ENCODE measurements at regions not wholly inside any gene's neighbourhood (a gene's known extent, or its start where the extent isn't known, plus 50 kb on each side); places are given as distances from the start of the nearest gene placed in this dataset.

DNA sequence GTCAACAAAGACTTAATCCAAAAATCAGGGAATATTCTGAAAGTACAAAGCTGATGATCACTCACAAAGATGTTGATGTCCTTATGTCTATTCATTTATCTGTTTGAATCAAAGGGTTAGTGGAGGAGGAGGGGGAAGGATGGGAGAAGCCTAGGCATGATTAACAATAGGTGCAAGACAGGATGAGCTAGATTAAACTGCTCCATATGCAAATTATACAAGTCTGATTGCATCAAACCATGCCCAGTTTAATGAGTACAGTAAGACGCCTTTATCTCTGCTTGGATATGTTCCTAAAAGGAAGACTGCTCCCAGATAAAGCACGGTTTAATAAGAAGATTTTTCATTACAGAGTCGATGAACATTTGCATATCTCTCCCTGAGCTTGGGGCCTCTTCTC, 626.4 kb upstream of the NOX3 start:
- DNase-seq (ENCODE audit: low read depth in 1 of 2, low spot score in 1 of 2): no peak
- TF ChIP-seq SPI1 (IDR thresholded peaks at IDR 0.05; ENCODE audit: borderline replicate concordance, low read depth) (no peak), GABPA (IDR thresholded peaks at IDR 0.05; ENCODE audit: low read depth) (no peak), POLR2AphosphoS5 (IDR thresholded peaks at IDR 0.05; ENCODE audit: low read depth) (no peak)
- TF ChIP-seq, protein P1, sequence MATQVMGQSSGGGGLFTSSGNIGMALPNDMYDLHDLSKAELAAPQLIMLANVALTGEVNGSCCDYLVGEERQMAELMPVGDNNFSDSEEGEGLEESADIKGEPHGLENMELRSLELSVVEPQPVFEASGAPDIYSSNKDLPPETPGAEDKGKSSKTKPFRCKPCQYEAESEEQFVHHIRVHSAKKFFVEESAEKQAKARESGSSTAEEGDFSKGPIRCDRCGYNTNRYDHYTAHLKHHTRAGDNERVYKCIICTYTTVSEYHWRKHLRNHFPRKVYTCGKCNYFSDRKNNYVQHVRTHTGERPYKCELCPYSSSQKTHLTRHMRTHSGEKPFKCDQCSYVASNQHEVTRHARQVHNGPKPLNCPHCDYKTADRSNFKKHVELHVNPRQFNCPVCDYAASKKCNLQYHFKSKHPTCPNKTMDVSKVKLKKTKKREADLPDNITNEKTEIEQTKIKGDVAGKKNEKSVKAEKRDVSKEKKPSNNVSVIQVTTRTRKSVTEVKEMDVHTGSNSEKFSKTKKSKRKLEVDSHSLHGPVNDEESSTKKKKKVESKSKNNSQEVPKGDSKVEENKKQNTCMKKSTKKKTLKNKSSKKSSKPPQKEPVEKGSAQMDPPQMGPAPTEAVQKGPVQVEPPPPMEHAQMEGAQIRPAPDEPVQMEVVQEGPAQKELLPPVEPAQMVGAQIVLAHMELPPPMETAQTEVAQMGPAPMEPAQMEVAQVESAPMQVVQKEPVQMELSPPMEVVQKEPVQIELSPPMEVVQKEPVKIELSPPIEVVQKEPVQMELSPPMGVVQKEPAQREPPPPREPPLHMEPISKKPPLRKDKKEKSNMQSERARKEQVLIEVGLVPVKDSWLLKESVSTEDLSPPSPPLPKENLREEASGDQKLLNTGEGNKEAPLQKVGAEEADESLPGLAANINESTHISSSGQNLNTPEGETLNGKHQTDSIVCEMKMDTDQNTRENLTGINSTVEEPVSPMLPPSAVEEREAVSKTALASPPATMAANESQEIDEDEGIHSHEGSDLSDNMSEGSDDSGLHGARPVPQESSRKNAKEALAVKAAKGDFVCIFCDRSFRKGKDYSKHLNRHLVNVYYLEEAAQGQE (IDR thresholded peaks at IDR 0.05; ENCODE audit: insufficient replicate concordance, low read depth): no peak
- TF ChIP-seq, protein P2, sequence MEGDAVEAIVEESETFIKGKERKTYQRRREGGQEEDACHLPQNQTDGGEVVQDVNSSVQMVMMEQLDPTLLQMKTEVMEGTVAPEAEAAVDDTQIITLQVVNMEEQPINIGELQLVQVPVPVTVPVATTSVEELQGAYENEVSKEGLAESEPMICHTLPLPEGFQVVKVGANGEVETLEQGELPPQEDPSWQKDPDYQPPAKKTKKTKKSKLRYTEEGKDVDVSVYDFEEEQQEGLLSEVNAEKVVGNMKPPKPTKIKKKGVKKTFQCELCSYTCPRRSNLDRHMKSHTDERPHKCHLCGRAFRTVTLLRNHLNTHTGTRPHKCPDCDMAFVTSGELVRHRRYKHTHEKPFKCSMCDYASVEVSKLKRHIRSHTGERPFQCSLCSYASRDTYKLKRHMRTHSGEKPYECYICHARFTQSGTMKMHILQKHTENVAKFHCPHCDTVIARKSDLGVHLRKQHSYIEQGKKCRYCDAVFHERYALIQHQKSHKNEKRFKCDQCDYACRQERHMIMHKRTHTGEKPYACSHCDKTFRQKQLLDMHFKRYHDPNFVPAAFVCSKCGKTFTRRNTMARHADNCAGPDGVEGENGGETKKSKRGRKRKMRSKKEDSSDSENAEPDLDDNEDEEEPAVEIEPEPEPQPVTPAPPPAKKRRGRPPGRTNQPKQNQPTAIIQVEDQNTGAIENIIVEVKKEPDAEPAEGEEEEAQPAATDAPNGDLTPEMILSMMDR (IDR thresholded peaks at IDR 0.05; ENCODE audit: insufficient read depth, low read length): no peak
- Histone ChIP-seq H3K27ac (replicated peaks) (no peak overlapping the region), H3K27me3 (ENCODE audit: insufficient read depth, poor library complexity, severe bottlenecking) (no peaks in the 10 kb centered on the region), H3K4me3 (replicated peaks; ENCODE audit: insufficient read depth, low read length) (no peak overlapping the region)

DNA sequence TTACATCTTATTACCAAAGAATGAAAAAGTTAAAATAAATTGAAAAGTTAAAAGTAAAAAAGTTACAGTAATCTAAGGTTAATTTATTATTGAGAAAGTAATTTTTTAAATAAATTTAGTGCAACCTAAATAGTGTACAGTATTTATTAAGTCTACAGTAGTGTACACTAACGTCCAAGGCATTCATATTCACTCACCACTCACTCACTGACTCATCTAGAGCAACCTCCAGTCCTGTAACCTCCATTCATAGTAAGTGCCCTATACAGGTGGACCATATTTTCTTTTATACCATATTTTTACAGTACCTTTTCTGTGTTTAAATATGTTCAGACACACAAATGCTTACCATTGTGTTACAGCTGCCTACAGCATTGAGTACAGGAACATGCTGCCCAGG, 624.7 kb upstream of the NOX3 start:
- no peak for DNase-seq (ENCODE audit: low read depth in 1 of 2, low spot score in 1 of 2)
- H3K27ac ChIP-seq (replicated peaks): no peak overlapping the region

DNA sequence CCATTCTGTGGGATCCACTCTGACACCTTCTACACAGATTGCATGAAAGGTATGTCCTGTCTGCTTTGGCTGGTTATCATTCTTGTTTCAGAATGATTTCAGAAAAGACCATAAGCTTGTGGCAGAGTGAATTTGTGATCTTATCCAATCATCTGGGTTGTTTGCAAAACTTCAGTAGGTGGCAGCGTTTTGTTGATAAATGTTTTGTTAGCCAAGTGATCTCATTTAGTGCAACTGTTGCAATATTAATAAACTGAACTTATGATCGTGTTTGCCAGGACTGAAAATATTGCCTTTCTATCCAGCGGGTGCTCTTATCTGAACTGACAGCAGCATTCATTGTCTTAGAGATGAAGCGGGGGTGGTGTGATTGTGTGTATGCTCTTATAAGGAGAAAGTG, 613.2 kb upstream of the NOX3 start:
- TF ChIP-seq, protein P1 (IDR thresholded peaks at IDR 0.05; ENCODE audit: insufficient replicate concordance, low read depth): no peak
- TF ChIP-seq GABPA (IDR thresholded peaks at IDR 0.05; ENCODE audit: low read depth) (no peak), POLR2AphosphoS5 (IDR thresholded peaks at IDR 0.05; ENCODE audit: low read depth) (no peak), SPI1 (IDR thresholded peaks at IDR 0.05; ENCODE audit: borderline replicate concordance, low read depth) (no peak)
- TF ChIP-seq, protein P2 (IDR thresholded peaks at IDR 0.05; ENCODE audit: insufficient read depth, low read length): no peak
- Histone ChIP-seq H3K27me3 (ENCODE audit: insufficient read depth, poor library complexity, severe bottlenecking) (no peaks in the 10 kb centered on the region), H3K27ac (replicated peaks) (no peak overlapping the region), H3K4me3 (replicated peaks; ENCODE audit: insufficient read depth, low read length) (no peak overlapping the region)
- no peak for DNase-seq (ENCODE audit: low read depth in 1 of 2, low spot score in 1 of 2)

More for the DNA sequence above, 624.7 kb upstream of the NOX3 start:
- TF ChIP-seq, protein P1 (IDR thresholded peaks at IDR 0.05; ENCODE audit: insufficient replicate concordance, low read depth): no peak
- TF ChIP-seq GABPA (IDR thresholded peaks at IDR 0.05; ENCODE audit: low read depth): no peak
- TF ChIP-seq SPI1 (IDR thresholded peaks at IDR 0.05; ENCODE audit: borderline replicate concordance, low read depth): no peak
- no peak for TF ChIP-seq POLR2AphosphoS5 (IDR thresholded peaks at IDR 0.05; ENCODE audit: low read depth)
- TF ChIP-seq, protein P2 (IDR thresholded peaks at IDR 0.05; ENCODE audit: insufficient read depth, low read length): no peak
- H3K27me3 ChIP-seq (ENCODE audit: insufficient read depth, poor library complexity, severe bottlenecking): no peaks in the 10 kb centered on the region
- H3K4me3 ChIP-seq (replicated peaks; ENCODE audit: insufficient read depth, low read length): no peak overlapping the region
